ENCODE measurements at regions not wholly inside any gene's neighbourhood (a gene's known extent, or its start where the extent isn't known, plus 50 kb on each side); places are given as distances from the start of the nearest gene placed in this dataset.

DNA sequence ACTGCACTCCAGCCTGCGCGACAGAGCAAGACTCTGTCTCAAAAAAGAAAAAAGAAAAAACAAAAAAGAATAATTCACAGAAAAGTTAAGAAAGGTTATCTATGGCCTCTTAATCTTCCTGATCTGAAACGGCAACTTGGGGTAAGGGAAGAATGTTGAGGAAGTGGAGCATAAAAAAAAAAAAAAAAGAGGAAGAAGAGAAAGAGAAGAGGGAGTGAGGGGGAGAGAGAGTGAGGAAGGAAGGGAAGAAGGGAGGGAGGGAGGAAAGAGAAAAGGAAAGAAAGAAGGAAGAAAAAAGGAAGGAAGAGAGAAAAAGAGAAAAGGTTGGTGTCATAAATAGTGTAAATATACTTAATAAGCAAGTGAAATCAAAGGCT, 68.9 kb upstream of the NCOA3 start:
- TF ChIP-seq, protein P1, sequence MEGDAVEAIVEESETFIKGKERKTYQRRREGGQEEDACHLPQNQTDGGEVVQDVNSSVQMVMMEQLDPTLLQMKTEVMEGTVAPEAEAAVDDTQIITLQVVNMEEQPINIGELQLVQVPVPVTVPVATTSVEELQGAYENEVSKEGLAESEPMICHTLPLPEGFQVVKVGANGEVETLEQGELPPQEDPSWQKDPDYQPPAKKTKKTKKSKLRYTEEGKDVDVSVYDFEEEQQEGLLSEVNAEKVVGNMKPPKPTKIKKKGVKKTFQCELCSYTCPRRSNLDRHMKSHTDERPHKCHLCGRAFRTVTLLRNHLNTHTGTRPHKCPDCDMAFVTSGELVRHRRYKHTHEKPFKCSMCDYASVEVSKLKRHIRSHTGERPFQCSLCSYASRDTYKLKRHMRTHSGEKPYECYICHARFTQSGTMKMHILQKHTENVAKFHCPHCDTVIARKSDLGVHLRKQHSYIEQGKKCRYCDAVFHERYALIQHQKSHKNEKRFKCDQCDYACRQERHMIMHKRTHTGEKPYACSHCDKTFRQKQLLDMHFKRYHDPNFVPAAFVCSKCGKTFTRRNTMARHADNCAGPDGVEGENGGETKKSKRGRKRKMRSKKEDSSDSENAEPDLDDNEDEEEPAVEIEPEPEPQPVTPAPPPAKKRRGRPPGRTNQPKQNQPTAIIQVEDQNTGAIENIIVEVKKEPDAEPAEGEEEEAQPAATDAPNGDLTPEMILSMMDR (IDR thresholded peaks at IDR 0.05): no peak
- no peak for TF ChIP-seq POLR2A (IDR thresholded peaks at IDR 0.05)

Data from adrenal gland (tissue), 5 donors.